GM12878 (cell line): ENCODE measurements at regions not wholly inside any gene's neighbourhood (a gene's known extent, or its start where the extent isn't known, plus 50 kb on each side); places are given as distances from the start of the nearest gene placed in this dataset.

Source experiments
- BACH1 ChIP-seq: fragments of 450-650 bp; IDR thresholded peaks from 2 replicates; pipeline ENCODE4 v1.6.1; 2017; ENCODE audit warnings: mild to moderate bottlenecking, borderline replicate concordance
- BHLHE40 ChIP-seq, 2 experiments: fragments of 450-650 bp in 1 of 2; IDR thresholded peaks; 2 replicates each; pipeline ENCODE4 v1.6.1; 2011 to 2017; ENCODE audit warnings: low read depth in 2 of 2, borderline replicate concordance in 1 of 2, improper control_type of control experiment in 1 of 2, low read length in 1 of 2, mild to moderate bottlenecking in 1 of 2
- CBX5 ChIP-seq: sonication (generic); IDR thresholded peaks from 2 replicates; pipeline ENCODE4 v1.6.1; 2016; ENCODE audit warnings: low read depth, moderate library complexity, mild to moderate bottlenecking, inconsistent platforms
- EGR1 ChIP-seq, 2 experiments: IDR thresholded peaks; 1 replicate in 1 of 2; 2 replicates in 1 of 2; pipeline ENCODE4 v1.6.1; 2011 to 2012; ENCODE audit warnings: low read depth in 2 of 2, low read length in 2 of 2, borderline replicate concordance in 1 of 2, mild to moderate bottlenecking in 1 of 2, moderate library complexity in 1 of 2
- MYC ChIP-seq: IDR thresholded peaks from 2 replicates; pipeline ENCODE4 v1.6.1; 2011; ENCODE audit warnings: mild to moderate bottlenecking, low read length, moderate library complexity, inconsistent platforms; ENCODE audit not compliant: insufficient read depth, insufficient replicate concordance, insufficient read length, severe bottlenecking
- POLR2AphosphoS5 ChIP-seq: IDR thresholded peaks from 2 replicates; pipeline ENCODE4 v1.6.1; 2011; ENCODE audit warnings: mild to moderate bottlenecking, low read length, inconsistent platforms
- RAD21 ChIP-seq: IDR thresholded peaks from 2 replicates; pipeline ENCODE4 v1.6.1; 2011; ENCODE audit warnings: mild to moderate bottlenecking, low read depth, low read length, moderate library complexity; ENCODE audit not compliant: insufficient read depth
- SREBF2 ChIP-seq: IDR thresholded peaks from 2 replicates; pipeline ENCODE4 v1.6.1; 2012; ENCODE audit warnings: mild to moderate bottlenecking, low read length
- STAT1 ChIP-seq: fragments of 450-650 bp; conservative IDR thresholded peaks from 2 replicates; pipeline ENCODE4 v1.6.1; 2014; ENCODE audit warnings: antibody characterized with exemption, mild to moderate bottlenecking
- SUPT20H ChIP-seq: IDR thresholded peaks from 2 replicates; pipeline ENCODE4 v1.6.1; 2011; ENCODE audit warnings: low read depth, mild to moderate bottlenecking, low read length, moderate library complexity, borderline replicate concordance; ENCODE audit not compliant: control insufficient read depth
- TARDBP ChIP-seq: IDR thresholded peaks from 2 replicates; pipeline ENCODE4 v1.6.1; 2016; ENCODE audit warnings: borderline replicate concordance
- TCF7 ChIP-seq: IDR thresholded peaks from 2 replicates; pipeline ENCODE4 v1.6.1; 2014; ENCODE audit warnings: antibody characterized with exemption, borderline replicate concordance
- TF ChIP-seq, protein P1 (sequence below), 3 experiments: IDR thresholded peaks in 2 of 3; conservative IDR thresholded peaks in 1 of 3; 2 replicates each; pipeline ENCODE4 v1.5.1; 2011; ENCODE audit warnings: low read depth in 3 of 3, low read length in 3 of 3, mild to moderate bottlenecking in 3 of 3, control low read depth in 2 of 3, moderate library complexity in 2 of 3, inconsistent platforms in 1 of 3, mixed read lengths in 1 of 3; ENCODE audit not compliant: control insufficient read depth in 2 of 3, insufficient read depth in 1 of 3; ENCODE audit errors: extremely low read depth in 1 of 3
- TF ChIP-seq, protein P2 (sequence below): IDR thresholded peaks from 2 replicates; pipeline ENCODE4 v1.6.1; 2012; ENCODE audit warnings: low read depth, low read length, improper control_type of control experiment

DNA sequence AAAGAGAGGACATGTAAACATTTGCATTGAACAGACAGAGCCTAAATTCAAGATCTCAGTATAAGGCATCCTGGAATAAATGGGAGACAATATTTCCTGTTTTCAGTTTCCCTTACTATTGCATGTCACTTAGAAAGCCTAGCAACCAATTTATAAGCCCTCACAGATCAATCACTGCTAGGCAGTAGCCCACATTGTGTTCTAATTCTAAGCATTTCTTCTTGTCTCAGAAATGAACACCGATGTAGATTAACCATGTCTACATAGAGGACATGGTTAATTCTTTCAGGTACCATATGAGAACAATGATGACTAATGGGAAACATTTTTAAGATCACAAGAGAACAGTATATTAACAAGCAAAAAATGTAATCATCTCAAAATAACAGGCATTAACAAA, 79.6 kb upstream of the HMHB1 start:
- no peak for TF ChIP-seq BHLHE40 (IDR thresholded peaks at IDR 0.05; ENCODE audit: borderline replicate concordance in 1 of 2, low read depth in 2 of 2, low read length in 1 of 2)
- TF ChIP-seq BACH1, result no peak
- TF ChIP-seq, protein P1, sequence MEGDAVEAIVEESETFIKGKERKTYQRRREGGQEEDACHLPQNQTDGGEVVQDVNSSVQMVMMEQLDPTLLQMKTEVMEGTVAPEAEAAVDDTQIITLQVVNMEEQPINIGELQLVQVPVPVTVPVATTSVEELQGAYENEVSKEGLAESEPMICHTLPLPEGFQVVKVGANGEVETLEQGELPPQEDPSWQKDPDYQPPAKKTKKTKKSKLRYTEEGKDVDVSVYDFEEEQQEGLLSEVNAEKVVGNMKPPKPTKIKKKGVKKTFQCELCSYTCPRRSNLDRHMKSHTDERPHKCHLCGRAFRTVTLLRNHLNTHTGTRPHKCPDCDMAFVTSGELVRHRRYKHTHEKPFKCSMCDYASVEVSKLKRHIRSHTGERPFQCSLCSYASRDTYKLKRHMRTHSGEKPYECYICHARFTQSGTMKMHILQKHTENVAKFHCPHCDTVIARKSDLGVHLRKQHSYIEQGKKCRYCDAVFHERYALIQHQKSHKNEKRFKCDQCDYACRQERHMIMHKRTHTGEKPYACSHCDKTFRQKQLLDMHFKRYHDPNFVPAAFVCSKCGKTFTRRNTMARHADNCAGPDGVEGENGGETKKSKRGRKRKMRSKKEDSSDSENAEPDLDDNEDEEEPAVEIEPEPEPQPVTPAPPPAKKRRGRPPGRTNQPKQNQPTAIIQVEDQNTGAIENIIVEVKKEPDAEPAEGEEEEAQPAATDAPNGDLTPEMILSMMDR (IDR thresholded peaks at IDR 0.05 in 2 of 3, conservative IDR thresholded peaks at IDR 0.05 in 1 of 3; ENCODE audit: control insufficient read depth in 2 of 3, extremely low read depth in 1 of 3, insufficient read depth in 1 of 3, low read depth in 3 of 3, low read length in 3 of 3), result no peak
- TF ChIP-seq EGR1 (IDR thresholded peaks at IDR 0.05; ENCODE audit: borderline replicate concordance in 1 of 2, low read depth in 2 of 2, low read length in 2 of 2), result no peak
- no peak for TF ChIP-seq TCF7
- no peak for TF ChIP-seq SREBF2
- no peak for TF ChIP-seq SUPT20H
- no peak for TF ChIP-seq STAT1
- TF ChIP-seq, protein P2, sequence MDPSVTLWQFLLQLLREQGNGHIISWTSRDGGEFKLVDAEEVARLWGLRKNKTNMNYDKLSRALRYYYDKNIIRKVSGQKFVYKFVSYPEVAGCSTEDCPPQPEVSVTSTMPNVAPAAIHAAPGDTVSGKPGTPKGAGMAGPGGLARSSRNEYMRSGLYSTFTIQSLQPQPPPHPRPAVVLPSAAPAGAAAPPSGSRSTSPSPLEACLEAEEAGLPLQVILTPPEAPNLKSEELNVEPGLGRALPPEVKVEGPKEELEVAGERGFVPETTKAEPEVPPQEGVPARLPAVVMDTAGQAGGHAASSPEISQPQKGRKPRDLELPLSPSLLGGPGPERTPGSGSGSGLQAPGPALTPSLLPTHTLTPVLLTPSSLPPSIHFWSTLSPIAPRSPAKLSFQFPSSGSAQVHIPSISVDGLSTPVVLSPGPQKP, result no peak
- no peak for TF ChIP-seq TARDBP
- no peak for TF ChIP-seq CBX5
- TF ChIP-seq MYC, result no peak
- TF ChIP-seq POLR2AphosphoS5, result no peak
- no peak for TF ChIP-seq RAD21
